HG02588 (cell line): ENCODE measurements at regions not wholly inside any gene's neighbourhood (a gene's known extent, or its start where the extent isn't known, plus 50 kb on each side); places are given as distances from the start of the nearest gene placed in this dataset.
"Not testable (repeated sequence)": the region's sequence is repeated elsewhere in the genome, so short reads cannot be mapped to it uniquely, and the experiment has no call there.

ENCODE experiments used
- ATAC-seq: cut with Tn5 transposase; IDR thresholded peaks from one replicate; pipeline ENCODE4 v1.9.1; 2021; ENCODE audit warnings: mild to moderate bottlenecking, moderate library complexity; ENCODE audit not compliant: unreplicated experiment

DNA sequence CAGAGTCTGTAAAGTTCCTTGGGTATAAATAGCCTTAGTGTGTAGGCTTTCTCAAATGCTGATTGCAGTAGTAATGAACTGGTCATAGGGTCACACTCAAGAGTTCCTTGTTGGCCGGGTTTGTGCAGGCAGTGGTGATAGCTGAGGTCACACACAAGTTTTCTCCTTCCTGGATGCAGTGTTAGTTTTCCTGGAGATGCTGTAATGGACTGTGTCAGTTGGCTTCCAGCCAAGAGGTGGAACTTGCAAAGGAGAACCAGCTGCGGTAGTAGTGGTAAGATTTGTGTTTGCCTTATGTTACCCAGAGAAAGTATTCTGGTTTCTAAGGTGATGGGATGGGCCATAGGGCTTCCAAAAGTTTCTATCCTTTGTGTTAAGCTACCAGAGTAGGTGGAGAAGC, 409.8 kb upstream of the FRG1 start:
- ATAC-seq = no peak

DNA sequence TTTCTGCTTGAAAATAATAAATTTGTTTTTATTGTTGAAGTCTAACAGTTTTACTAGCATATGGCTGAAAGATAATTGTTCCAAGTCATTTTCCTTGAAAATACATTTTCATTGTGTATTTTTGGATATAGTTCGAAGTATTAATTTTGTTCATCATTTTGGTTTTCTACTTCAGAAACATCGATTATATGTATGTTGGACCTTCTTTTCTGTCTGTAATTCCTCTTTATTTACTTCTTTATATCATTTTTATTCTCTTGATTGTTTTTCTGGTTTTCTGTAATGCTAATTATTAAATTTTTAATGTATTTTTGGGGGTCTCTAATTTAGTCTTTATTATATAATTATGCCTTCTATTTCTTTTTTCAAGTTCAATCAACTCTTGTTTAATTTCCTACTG, 407.1 kb upstream of the FRG1 start:
- ATAC-seq = no peak

DNA sequence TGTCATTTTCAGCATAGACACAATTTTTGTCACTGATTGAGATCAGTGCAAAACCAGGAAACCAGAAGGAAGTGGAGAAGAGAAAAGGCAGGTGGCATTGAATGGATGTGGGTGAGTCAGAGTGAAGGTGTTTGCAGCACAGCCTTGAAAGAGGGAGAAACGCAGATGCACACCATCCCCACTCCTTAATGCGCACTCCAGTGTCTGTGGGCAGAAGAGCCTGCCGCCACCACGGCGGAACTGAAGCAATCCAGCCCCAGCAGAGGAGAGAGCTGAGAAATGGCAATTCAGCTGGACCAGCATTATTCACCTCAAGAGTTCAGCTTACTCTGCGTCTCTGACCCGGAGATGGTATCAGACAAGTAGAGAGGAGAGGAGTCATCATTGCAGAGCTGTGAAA, 393.1 kb upstream of the FRG1 start:
- no peak for ATAC-seq

DNA sequence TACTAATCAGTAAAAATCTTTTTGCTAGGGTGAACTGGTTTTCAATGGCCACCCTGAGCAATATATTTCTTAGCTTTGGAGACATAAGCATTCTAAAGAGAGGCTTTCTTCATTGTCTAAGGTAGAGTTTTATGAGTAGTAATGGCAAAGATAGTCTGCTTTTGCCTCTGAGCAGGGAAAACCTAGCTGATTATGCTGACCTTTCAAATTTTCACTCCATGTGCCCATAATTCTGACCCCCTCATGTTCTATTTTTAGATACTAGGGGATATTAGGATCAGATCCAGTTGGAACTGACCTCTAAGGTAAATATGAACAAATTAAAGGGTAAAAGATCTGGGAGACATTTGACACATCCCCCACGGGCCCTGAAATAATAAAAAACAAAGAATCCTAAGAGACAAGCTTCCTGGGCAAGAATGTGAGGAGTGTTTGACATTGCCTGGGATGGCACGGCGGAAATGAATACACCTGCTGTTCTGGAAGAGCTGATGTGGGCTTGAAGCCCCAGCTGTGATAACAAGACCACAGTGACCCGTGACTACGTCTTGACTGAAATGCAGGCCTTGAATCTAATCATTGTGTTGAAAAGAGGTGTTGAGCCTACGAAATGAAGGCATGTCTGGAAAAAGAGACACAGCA, 392.1 kb upstream of the FRG1 start:
- no peak for ATAC-seq

DNA sequence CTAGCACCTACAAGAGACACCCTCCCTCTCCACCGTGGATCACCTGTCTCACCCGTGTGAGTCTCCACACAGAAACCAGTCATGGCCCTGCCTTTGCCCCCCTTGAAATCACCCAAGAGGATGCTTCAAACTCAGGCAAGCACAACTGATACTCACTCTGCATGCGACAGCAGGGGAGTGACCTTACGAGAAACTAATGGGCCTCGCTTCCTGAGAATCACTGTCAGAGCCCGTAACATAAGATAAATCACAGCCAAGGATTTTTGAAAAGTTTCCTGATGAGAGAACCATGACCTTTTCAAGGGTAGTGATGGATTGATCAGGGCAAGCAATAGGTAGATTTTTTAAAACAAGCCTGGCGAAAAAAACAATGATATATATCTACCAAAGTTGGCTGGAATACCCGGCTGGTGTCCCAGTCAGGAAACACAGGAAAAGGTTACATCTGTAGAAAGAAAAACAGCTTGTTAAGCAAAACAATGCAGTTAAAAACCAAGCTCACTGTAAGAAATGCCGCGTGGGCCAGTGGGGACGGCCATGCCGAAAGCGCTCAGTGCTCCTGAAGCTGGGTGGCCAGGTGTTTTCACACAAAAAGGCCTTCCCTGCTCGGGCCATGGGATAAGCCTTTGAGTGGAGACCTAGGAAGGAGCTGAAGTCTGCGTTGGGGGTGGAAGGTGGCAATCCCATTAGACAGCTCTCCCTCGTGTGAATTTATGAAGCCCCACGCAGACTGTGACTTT, 388.6 kb upstream of the FRG1 start:
- not testable (repeated sequence) for ATAC-seq

DNA sequence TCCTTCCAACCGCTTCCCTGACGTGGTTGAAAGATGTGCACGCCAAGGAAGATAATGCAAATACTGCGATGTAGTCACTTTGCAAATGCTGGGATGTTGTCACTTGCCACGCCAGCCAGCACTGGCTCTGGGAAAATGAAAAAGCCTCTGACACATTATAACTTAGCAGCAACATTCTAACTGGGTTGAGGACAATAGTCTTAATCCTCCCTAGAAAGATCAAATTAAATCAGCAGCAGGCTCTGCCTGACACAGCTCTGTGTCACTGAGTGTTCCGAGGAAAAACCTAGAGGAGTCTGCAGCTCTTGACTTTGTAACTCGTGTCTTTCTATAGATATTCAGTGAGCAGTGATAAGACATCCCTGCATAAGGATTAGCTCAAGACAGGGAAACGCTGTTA, 380.1 kb upstream of the FRG1 start:
- not testable (repeated sequence) for ATAC-seq

DNA sequence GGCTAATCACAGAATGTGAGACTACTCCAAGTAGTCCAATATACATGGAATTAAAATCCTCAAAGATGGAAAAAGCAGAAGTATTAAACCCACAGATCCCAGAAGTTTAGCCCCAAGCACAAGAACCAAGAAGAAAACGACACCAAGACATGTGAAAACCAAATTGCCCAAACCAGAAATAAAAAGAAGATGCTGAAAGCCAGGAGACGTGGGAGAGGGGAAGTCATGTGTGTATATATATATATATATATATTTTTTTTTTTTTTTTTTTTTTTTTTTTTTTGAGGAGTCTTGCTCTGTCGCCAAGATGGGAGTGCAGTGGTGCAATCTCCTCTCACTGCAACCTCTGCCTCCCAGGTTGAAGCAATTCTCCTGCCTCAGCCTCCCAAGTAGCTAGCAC, 376.9 kb upstream of the FRG1 start:
- not testable (repeated sequence) for ATAC-seq

DNA sequence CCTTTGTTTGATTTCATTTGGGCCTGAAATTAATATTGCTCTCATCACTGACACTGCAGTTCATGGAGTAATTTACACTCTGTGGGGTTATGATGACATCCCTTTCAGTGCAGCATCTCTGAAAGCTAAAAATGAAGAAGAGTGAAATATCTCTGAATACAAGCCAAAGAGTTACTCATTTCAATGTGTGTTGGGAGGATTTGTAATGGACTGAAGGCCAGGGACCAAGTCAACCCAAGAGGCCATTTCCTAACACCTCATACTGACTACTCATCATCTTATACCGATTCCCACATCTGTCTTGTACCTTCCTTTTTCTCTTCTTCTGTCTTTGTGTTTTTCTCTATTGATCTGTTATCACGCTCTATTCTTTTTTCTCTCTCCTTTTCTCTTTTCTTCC, 374.4 kb upstream of the FRG1 start:
- not testable (repeated sequence) for ATAC-seq

DNA sequence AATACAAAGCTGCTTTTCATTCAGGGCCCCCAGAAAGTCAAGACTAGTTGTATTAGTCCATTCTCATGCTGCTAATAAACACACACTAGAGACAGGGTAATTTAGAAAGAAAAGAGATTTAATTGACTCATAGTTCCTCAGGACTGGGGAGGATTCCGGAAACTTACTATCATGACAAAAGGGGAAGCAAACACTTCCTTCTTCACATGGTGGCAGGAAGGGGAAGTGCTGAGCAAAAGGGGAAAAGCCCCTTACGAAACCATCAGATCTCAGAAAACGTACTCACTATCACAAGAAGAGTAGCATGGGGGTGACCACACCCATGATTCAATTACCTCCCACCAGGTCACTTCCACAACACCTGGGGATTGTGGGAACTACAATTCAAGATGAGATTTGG, 373.8 kb upstream of the FRG1 start:
- ATAC-seq = not testable (repeated sequence)

DNA sequence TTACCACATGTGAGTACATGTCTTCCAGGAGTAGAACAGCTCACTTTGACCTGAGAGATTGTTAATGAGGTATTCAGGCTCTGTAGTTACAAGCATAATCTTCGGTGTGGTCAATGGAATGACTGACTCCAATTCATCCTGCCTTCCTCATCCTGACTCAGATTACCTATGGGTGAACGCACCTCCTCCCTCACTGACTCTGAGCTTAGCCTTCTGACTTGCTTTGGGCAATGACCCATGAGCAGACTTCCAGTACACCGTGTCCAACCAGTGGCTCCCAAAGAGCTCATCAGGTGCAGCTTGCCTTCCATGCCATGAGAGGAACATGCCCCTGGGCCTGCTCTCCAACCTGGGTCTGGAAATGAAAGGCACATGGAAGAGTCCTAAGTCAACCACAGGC, 361.0 kb upstream of the FRG1 start:
- ATAC-seq = not testable (repeated sequence)

DNA sequence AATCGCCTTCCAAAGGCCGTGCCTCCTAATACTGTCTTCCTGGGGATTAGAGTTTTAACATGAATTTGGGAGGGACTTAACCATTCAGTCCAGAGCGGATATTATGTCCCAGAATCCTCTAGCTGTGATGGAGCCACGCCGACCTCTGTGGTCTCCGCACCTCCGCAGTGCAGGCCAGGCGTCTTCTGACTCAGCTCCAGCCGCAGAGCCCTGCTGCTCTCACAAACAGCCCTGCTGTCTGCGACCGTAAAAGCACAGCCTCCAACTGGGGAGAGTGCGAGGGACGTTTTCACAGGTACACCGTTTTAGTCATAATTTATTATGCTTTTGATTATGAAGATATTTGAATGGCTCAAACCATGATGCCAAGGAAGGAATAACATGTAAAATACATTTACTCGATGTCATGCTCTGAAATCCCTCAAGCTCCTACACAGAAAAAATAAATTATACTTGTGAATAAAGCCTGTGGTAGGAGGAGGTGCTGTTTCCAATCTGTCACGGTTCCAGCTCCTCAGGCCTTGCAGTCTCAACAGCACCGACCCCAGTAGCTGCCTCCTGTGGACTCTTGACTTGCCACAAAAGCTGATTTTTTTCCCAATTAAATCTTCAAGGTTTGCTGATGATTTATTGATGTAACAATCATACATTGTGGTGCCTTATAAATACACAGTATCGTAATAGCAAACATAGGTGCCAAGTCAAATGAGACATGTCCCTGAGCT, 353.6 kb upstream of the FRG1 start:
- not testable (repeated sequence) for ATAC-seq

DNA sequence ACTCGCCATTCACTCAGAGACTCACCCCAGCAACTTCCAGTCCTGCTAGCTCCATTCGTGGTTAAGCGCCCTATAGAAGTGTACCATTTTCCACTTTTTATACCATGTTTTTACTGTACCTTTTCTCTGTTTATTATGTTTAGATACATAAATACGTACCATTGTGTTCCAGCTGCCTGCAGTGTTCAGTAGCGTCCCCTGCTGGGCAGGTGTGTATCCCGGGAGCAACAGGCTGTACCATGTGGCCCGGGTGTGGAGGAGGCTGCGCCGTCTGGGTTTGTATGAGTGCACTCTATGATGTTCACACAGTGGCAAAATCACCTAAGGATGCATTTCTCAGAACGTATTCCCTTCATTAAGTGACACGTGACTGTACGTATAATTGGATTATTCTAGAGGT, 351.5 kb upstream of the FRG1 start:
- not testable (repeated sequence) for ATAC-seq

DNA sequence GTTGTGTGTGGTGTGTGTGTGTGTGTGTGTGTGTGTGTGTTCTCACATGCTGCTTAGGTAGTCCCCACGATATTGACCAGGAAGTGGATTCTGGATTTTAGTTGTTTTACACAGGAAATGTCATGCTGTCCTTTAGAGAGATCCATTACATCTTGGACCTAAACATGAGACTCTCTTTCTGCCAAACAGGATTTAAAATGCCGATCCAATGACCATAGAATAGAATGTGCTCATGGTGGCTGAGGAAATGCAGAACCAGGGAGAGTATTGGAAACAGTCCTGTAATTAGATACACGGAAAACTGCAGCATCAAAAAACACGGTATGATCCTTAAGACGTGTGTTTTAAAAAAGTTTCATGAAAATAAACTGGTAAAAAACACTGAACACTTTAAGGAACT, 347.8 kb upstream of the FRG1 start:
- ATAC-seq = no peak

DNA sequence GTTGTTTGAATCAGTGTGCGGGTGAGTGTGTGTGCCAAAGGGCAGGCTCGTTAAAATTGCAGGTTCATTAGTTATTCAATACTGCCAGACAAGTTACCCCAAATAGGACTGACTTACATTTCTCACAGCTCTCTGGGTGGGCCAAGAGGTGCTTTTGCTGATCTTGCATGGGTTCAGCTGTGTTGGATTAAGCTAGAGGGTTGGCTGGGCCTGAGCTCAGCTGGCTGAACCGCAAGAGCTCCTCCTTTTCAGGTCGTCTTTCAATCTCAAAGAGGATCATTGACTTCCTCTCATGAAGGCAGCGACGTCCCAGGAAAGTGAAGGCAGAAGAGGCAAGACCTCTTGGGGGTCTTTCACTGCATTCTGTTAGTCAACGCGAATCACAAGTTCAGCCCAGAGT, 343.3 kb upstream of the FRG1 start:
- no peak for ATAC-seq

DNA sequence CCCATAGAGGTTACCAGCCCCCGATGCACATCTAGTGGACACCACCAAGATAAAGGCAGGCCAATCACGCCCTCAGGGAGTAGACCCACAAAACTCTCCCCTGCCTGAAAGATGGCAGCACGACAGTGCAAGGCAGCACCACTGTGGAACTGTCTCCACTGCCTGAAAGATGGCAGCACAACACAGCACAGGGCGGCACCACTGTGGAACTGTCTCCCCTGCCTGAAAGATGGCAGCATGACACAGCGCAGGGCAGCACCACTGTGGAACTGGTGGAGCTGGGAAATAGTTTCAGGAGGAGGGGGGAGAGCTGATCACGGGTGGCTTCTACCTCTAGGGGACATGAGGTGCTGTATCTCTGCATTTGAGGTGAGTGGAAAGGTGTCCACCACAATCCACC, 340.4 kb upstream of the FRG1 start:
- ATAC-seq = no peak

DNA sequence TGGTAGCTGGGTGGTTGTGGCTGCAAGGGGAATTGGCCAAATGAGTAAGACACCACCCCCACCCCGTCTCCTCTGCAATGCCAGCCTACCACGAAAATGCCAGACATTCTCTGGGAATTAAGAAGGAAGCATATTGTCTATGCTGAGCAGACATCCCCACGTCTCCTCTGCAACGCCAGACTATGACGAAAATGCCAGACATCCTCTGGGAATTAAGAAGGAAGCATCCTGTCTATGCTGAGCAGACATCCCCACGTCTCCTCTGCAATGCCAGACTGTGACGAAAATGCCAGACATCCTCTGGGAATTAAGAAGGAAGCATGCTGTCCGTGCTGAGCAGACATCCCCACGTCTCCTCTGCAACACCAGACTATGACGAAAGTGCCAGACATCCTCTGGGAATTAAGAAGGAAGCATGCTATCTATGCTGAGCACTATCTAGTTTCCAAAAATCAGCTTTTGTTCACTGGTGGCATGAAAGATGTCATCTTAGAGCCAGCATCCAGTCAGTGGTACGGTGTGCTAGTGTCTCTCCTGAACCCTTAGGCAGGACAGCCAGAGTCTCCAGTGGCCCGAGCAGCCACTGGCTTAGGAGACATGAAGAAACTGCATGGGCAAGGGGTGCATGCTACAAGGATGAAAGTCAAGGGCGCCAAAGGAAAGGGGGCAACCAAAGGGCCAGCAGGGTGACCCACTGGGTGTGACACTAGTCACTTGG, 339.8 kb upstream of the FRG1 start:
- ATAC-seq = no peak

DNA sequence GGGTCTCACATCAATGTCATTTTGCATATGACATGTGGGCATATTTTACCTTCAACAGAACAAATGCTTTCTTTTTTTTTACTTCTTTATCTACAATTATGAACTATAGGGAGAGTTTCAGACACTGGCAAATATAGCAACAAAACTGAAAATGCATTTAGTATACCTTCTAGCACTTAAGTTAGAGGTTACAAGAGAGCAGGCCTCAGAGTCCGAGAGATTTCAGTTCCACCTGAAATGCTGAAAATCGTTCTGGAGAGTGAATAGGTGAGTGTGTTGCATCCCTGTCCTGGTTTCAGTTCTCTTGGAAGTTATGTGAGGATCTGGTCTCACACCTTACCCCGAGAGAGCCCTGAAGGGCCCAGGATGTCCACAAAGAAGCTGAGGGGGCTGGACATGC, 337.8 kb upstream of the FRG1 start:
- not testable (repeated sequence) for ATAC-seq

DNA sequence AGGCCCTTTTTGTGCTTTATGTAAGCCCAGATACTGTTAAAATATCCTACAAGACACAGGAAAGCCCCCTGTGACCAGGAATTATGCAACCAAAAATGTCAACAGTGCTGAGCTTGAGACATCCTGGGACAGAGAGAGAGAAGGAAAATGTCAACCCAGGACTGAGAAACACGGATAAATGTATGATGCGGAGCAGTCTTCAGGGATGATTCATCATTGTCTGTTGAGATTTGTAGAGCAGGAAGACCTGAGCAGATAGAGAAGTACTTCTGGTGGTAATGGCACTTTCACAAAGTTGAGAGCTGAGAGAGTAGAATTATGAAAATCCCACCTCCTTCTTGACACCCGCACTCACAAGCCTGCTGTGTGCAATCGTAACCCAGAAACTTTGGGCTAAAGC, 330.1 kb upstream of the FRG1 start:
- ATAC-seq = not testable (repeated sequence)

DNA sequence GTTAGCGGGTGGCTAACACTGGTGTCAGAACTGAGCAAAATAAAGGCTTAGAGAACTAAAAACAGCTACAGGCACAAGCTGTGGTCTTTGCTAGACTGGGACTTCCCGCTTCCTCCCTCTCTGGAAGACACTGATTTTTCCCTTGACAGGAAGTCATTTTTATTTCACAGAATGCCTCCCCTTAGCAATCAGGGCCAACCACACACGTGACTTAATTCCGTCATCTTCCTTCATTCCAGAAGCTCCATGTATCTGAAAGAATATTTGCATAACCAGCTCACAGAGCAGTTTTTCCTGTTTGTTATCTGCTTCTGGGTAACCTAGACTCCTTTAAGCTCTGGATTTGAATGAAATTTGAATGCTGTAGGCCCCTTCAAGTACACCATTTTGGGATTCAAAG, 327.5 kb upstream of the FRG1 start:
- ATAC-seq = no peak

DNA sequence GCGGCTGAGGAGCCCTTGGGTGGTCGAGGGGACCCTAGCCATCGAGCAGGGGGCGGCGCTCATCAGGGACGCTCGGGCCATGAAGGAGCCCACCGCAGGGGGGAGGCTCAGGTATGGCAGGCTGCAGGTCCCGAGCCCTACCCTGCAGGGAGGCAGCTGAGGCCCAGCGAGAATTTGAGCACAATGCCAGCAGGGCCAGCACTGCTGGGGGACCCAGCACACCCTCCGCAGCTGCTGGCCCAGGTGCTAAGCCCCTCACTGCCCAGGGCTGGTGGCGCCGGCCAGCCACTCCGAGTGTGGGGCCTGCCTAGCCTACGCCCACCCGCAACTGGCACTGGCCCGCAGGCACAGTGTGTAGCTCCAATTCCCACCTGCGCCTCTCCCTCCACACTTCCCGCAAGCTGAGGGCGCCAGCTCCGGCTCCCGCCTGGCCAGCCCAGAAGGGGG, 325.4 kb upstream of the FRG1 start:
- no peak for ATAC-seq

DNA sequence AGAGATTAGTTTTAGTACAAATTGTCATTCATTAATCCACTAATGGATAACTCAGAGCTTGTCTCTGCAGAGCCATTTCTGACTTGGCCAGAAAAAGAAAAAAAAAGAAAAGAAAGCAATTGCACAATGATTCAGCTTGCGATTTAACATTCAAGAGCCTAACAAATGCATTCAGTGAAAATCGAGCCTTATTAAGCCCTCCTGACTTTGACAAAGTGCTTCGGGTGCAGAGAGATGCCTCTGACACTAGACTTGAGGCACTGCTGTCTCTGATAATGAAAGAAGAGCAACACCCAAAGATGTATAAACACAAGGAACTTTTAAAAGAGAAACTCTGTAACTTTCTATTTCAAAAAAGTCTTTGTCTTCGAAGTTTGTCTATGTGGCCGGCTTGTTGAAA, 322.9 kb upstream of the FRG1 start:
- not testable (repeated sequence) for ATAC-seq
